ENCODE measurements at regions not wholly inside any gene's neighbourhood (a gene's known extent, or its start where the extent isn't known, plus 50 kb on each side); places are given as distances from the start of the nearest gene placed in this dataset.

GRCh38 chr5:97657239-97657638, 474.2 kb upstream of the RIOK2 start:
- no peaks in the 10 kb centered on the region for H3K79me2 ChIP-seq (ENCODE audit: insufficient read depth, low read length)
- peaks cover 0 to 3% of the 10 kb centered on the region in 2 donors for H3K9me3 ChIP-seq (replicated peaks in 1 of 2; ENCODE audit: control insufficient read depth in 1 of 2, insufficient read depth in 1 of 2, low read length in 2 of 2)
- intact Hi-C loops (cut with micrococcal nuclease) = no loop called here
- no peak for DNase-seq
- H2AFZ ChIP-seq (ENCODE audit: insufficient read depth, low read depth, low read length, poor library complexity, severe bottlenecking) = no peak overlapping the region
- TF ChIP-seq CTCF (IDR thresholded peaks at IDR 0.05) = no peak
- Mint-ChIP-seq H3K36me3 (no peaks in the 10 kb centered on the region), H3K4me1 (no peaks in the 10 kb centered on the region), H3K27me3 (ENCODE audit: low read depth in 3 of 3) (no peaks in the 10 kb centered on the region), H3K9me3 (peaks cover 0 to 12% (median 3%) of the 10 kb centered on the region in 7 donors), H3K4me3 (no peak overlapping the region), H3K27ac (no peak overlapping the region)
- no peaks in the 10 kb centered on the region for H3K4me1 ChIP-seq (ENCODE audit: control insufficient read depth in 1 of 2, insufficient read depth in 2 of 2, low read length in 2 of 2)
- H3K4me3 ChIP-seq (replicated peaks in 1 of 3; ENCODE audit: low read depth in 2 of 3, low read length in 3 of 3) = no peak overlapping the region
- no peaks in the 10 kb centered on the region for H3K27me3 ChIP-seq (ENCODE audit: control insufficient read depth in 2 of 2, insufficient read depth in 2 of 2, low read length in 2 of 2)
- no peak overlapping the region for H3K27ac ChIP-seq (ENCODE audit: low read depth in 1 of 2, low read length in 2 of 2)
- H4K20me1 ChIP-seq (ENCODE audit: insufficient read depth, low read length) = no peaks in the 10 kb centered on the region
- H3K4me2 ChIP-seq (replicated peaks; ENCODE audit: extremely low read depth, low read length, poor library complexity, severe bottlenecking) = no peak overlapping the region
- no peak overlapping the region for H3K9ac ChIP-seq (ENCODE audit: insufficient read depth, low read length, poor library complexity, severe bottlenecking)
- WGBS (ENCODE audit: insufficient coverage) = no CpG with 5 or more reads among the region's 1 CpG
- H3K36me3 ChIP-seq (replicated peaks in 1 of 2; ENCODE audit: control insufficient read depth in 1 of 2, insufficient read depth in 2 of 2, low read length in 2 of 2) = no peaks in the 10 kb centered on the region

- DNase-seq = no peak
- H3K36me3 ChIP-seq (replicated peaks in 1 of 2; ENCODE audit: control insufficient read depth in 1 of 2, insufficient read depth in 2 of 2, low read length in 2 of 2) = no peaks in the 10 kb centered on the region
- 82% methylated on average over 1 of the region's 4 CpGs for WGBS (ENCODE audit: insufficient coverage)
- Mint-ChIP-seq H3K9me3 (peaks cover 0 to 12% (median 3%) of the 10 kb centered on the region in 7 donors), H3K27ac (no peak overlapping the region), H3K4me1 (no peaks in the 10 kb centered on the region), H3K36me3 (no peaks in the 10 kb centered on the region), H3K27me3 (ENCODE audit: low read depth in 3 of 3) (no peaks in the 10 kb centered on the region), H3K4me3 (no peak overlapping the region)
- no peak overlapping the region for H3K27ac ChIP-seq (ENCODE audit: low read depth in 1 of 2, low read length in 2 of 2)
- no peaks in the 10 kb centered on the region for H3K27me3 ChIP-seq (ENCODE audit: control insufficient read depth in 2 of 2, insufficient read depth in 2 of 2, low read length in 2 of 2)
- H3K4me3 ChIP-seq (replicated peaks in 1 of 3; ENCODE audit: low read depth in 2 of 3, low read length in 3 of 3) = no peak overlapping the region
- no peak overlapping the region for H3K9ac ChIP-seq (ENCODE audit: insufficient read depth, low read length, poor library complexity, severe bottlenecking)
- H4K20me1 ChIP-seq (ENCODE audit: insufficient read depth, low read length) = no peaks in the 10 kb centered on the region
- H3K4me1 ChIP-seq (ENCODE audit: control insufficient read depth in 1 of 2, insufficient read depth in 2 of 2, low read length in 2 of 2) = no peaks in the 10 kb centered on the region
- peaks cover 0 to 3% of the 10 kb centered on the region in 2 donors for H3K9me3 ChIP-seq (replicated peaks in 1 of 2; ENCODE audit: control insufficient read depth in 1 of 2, insufficient read depth in 1 of 2, low read length in 2 of 2)
- H3K4me2 ChIP-seq (replicated peaks; ENCODE audit: extremely low read depth, low read length, poor library complexity, severe bottlenecking) = no peak overlapping the region
- no peak for TF ChIP-seq CTCF (IDR thresholded peaks at IDR 0.05)
- no peaks in the 10 kb centered on the region for H3K79me2 ChIP-seq (ENCODE audit: insufficient read depth, low read length)
- no peak overlapping the region for H2AFZ ChIP-seq (ENCODE audit: insufficient read depth, low read depth, low read length, poor library complexity, severe bottlenecking)
- intact Hi-C loops (cut with micrococcal nuclease) = no loop called here
These were observed 475.3 kb upstream of the RIOK2 start for GRCh38 chr5:97658116-97658900.
